ENCODE measurements at regions not wholly inside any gene's neighbourhood (a gene's known extent, or its start where the extent isn't known, plus 50 kb on each side); places are given as distances from the start of the nearest gene placed in this dataset.

DNA sequence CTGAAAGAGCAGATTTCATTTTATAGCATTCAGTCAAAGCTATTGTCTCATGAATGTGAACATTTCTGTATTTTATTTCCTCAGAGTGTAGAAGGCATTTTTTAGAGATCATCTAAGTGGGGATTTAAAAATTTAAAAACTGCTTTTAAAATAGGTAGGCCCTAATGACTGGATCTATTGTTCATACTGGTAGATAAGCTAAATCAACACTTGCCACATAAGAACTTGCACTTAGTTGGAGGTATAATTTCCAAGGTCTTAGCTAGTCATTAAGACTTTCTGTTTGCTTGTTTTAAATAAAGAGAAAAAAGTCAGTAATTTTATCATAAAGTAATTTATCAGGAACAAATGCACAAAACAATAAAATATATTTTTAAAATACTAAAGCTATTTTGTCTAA lies 75.2 kb upstream of the LMO3 start:
- no peak for DNase-seq
- Histone ChIP-seq H3K4me3 (no peak overlapping the region), H3K9me3 (no peaks in the 10 kb centered on the region), H3K4me1 (no peaks in the 10 kb centered on the region), H3K36me3 (no peaks in the 10 kb centered on the region), H3K27me3 (no peaks in the 10 kb centered on the region), H3K27ac (no peak overlapping the region)
- TF ChIP-seq, protein P1, sequence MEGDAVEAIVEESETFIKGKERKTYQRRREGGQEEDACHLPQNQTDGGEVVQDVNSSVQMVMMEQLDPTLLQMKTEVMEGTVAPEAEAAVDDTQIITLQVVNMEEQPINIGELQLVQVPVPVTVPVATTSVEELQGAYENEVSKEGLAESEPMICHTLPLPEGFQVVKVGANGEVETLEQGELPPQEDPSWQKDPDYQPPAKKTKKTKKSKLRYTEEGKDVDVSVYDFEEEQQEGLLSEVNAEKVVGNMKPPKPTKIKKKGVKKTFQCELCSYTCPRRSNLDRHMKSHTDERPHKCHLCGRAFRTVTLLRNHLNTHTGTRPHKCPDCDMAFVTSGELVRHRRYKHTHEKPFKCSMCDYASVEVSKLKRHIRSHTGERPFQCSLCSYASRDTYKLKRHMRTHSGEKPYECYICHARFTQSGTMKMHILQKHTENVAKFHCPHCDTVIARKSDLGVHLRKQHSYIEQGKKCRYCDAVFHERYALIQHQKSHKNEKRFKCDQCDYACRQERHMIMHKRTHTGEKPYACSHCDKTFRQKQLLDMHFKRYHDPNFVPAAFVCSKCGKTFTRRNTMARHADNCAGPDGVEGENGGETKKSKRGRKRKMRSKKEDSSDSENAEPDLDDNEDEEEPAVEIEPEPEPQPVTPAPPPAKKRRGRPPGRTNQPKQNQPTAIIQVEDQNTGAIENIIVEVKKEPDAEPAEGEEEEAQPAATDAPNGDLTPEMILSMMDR (IDR thresholded peaks at IDR 0.05): no peak

DNA sequence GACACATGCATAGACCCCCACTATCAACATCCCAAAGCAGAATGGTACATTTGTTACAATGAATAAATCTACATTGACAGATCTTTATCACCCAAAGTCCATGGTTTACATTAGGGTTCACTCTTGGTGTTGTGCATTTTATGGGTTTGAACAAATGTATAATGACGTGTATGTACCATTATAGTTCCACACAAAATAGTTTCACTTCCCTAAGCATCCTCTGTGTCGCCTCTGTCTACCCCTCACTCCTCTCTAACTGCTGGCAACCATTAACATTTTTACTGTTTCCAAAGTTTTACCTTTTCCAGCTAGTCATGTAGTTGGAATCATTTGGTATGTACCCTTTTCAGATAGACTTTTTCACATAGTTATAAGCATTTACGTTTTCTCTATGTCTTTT lies 69.5 kb upstream of the LMO3 start:
- H3K27ac ChIP-seq: no peak overlapping the region
- no peak overlapping the region for H3K4me3 ChIP-seq
- no peak for DNase-seq
- no peaks in the 10 kb centered on the region for H3K36me3 ChIP-seq
- no peaks in the 10 kb centered on the region for H3K9me3 ChIP-seq
- H3K4me1 ChIP-seq: no peaks in the 10 kb centered on the region
- TF ChIP-seq POLR2A (IDR thresholded peaks at IDR 0.05): no peak
- TF ChIP-seq, protein P1 (IDR thresholded peaks at IDR 0.05): no peak
- no peaks in the 10 kb centered on the region for H3K27me3 ChIP-seq

DNA sequence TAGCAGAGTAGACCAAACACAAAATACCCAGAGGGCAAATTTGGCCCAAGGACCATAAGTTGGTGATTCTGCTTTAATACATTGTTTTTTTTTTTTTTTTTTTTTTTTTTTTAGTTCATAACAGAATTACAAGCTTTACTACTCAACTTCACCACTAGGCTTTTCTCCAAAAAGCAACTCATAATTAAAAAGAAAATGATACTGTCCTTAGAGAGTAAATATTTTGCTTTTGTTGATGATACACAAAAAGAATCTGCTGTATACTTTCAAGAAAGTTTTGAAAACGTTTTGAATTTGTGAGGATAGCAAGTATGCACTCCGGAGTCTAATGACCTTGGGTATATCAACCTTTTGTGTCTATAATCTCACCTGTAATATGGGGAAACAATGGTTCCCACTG lies 68.9 kb upstream of the LMO3 start:
- H3K36me3 ChIP-seq: no peaks in the 10 kb centered on the region
- TF ChIP-seq POLR2A (IDR thresholded peaks at IDR 0.05): no peak
- TF ChIP-seq, protein P1 (IDR thresholded peaks at IDR 0.05): no peak
- H3K9me3 ChIP-seq: no peaks in the 10 kb centered on the region
- no peak overlapping the region for H3K27ac ChIP-seq
- H3K4me3 ChIP-seq: no peak overlapping the region
- H3K4me1 ChIP-seq: no peaks in the 10 kb centered on the region
- DNase-seq: no peak
- no peaks in the 10 kb centered on the region for H3K27me3 ChIP-seq

DNA sequence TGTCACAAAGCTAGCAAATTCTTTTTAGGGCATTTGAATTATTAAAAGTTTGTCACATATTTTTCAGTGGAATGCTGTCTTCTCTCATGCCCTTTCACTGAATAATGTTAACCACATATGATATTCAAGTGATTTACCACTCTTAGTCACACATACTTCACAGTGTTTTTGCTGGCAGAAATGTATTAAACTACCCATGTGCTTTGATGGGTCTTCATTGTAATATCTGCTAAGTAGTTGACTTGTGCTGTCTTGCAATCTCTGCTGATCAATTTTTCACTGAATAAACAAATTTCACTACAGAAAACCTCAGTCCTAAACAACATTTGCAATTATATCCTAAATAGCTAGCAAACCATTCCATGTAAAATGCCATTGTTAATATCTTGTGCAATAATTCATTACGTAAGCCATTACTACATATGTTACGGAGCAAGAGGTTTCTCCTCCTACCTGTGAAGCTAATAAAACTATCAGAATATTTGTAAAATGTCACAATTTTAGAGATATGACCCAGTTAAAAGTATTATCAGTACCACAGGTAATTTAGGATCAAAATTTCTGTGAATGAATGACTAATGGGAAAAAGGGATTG lies 64.6 kb upstream of the LMO3 start:
- no peak overlapping the region for H3K4me3 ChIP-seq
- TF ChIP-seq, protein P1 (IDR thresholded peaks at IDR 0.05): no peak
- no peak for TF ChIP-seq POLR2A (IDR thresholded peaks at IDR 0.05)
- H3K9me3 ChIP-seq: no peaks in the 10 kb centered on the region
- no peak for DNase-seq
- H3K27me3 ChIP-seq: no peaks in the 10 kb centered on the region
- no peaks in the 10 kb centered on the region for H3K4me1 ChIP-seq
- no peak overlapping the region for H3K27ac ChIP-seq
- H3K36me3 ChIP-seq: no peaks in the 10 kb centered on the region

DNA sequence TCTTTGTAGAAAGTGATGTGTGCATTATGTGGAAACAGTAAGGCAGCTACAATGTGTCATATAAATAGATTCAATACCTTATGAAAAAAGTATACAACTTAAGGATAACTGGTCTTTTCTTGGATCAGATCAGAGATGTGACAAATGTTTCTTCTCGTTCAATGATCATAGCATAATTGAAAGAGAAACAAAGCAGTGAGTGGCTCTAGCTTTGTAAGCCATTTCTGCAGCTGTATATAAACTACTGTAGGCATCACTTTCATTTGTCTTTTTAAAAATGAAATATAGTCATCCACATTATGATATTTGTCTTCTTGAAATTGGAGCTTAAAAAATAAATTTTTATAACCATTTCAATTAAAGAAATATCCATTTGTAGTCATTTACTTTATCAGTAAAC lies 63.8 kb upstream of the LMO3 start:
- H3K27me3 ChIP-seq: no peaks in the 10 kb centered on the region
- H3K27ac ChIP-seq: no peak overlapping the region
- no peak for DNase-seq
- no peaks in the 10 kb centered on the region for H3K4me1 ChIP-seq
- H3K4me3 ChIP-seq: no peak overlapping the region
- TF ChIP-seq POLR2A (IDR thresholded peaks at IDR 0.05): no peak
- TF ChIP-seq, protein P1 (IDR thresholded peaks at IDR 0.05): no peak
- H3K36me3 ChIP-seq: no peaks in the 10 kb centered on the region
- no peaks in the 10 kb centered on the region for H3K9me3 ChIP-seq

DNA sequence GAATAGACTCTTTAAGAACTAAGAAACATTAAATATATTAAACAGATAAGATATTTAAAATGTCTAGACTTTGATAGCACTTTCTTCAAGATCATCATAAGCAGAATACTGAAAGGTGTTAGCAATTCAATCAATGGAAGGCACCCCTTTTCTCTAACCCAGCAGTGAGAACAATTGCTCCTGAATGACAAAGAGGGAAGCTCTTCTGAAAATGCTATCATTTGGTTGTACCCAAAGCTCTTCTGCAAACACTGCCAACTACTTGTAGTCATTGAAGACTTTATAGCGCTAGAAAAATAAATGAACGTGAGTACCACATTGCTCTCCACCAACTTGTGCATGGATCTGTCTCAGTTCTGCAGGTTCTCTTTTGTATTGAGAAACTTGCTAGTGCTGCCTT lies 62.2 kb upstream of the LMO3 start:
- no peaks in the 10 kb centered on the region for H3K4me1 ChIP-seq
- H3K27me3 ChIP-seq: no peaks in the 10 kb centered on the region
- no peak overlapping the region for H3K27ac ChIP-seq
- TF ChIP-seq, protein P1 (IDR thresholded peaks at IDR 0.05): no peak
- TF ChIP-seq POLR2A (IDR thresholded peaks at IDR 0.05): no peak
- H3K4me3 ChIP-seq: no peak overlapping the region
- H3K36me3 ChIP-seq: no peaks in the 10 kb centered on the region
- H3K9me3 ChIP-seq: no peaks in the 10 kb centered on the region
- no peak for DNase-seq

All from Peyer's patch (tissue), 4 donors.